SIG-M5 treated with dmso at 0.1 percent for 504 hours (cell line): ENCODE measurements at regions not wholly inside any gene's neighbourhood (a gene's known extent, or its start where the extent isn't known, plus 50 kb on each side); places are given as distances from the start of the nearest gene placed in this dataset.
"Not testable (repeated sequence)": the region's sequence is repeated elsewhere in the genome, so short reads cannot be mapped to it uniquely, and the experiment has no call there.

Source experiments
- DNase-seq: peaks from one replicate; lab custom pipeline; 2025; ENCODE audit not compliant: unreplicated experiment; lab: John Stamatoyannopoulos, UW

- DNase-seq, result no peak
These were observed 51.3 kb upstream of the MOCS2 start for GRCh38 chr5:53160895-53161294.

DNA sequence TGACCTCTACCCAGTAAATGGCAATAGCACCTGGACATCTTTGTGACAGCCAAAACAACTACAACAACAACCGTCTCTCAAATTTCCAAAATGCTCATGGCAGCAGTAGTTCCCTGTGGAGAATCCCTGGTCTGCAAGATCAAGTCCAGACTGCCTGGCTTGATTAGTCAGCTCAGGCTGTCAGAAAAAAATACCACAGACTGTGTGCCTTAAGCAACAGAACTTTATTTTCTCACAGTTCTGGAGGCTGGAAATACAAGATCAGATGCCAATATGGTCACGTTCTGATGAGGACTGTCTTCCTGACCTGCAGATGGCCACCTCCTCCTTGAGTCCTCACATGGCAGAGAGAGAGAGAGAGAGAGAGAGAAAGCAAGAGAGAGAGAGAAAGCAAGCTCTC lies 52.3 kb upstream of the MOCS2 start:
- no peak for DNase-seq

GRCh38 chr5:53164478-53165165 lies 55.1 kb upstream of the MOCS2 start:
- DNase-seq, result no peak

DNA sequence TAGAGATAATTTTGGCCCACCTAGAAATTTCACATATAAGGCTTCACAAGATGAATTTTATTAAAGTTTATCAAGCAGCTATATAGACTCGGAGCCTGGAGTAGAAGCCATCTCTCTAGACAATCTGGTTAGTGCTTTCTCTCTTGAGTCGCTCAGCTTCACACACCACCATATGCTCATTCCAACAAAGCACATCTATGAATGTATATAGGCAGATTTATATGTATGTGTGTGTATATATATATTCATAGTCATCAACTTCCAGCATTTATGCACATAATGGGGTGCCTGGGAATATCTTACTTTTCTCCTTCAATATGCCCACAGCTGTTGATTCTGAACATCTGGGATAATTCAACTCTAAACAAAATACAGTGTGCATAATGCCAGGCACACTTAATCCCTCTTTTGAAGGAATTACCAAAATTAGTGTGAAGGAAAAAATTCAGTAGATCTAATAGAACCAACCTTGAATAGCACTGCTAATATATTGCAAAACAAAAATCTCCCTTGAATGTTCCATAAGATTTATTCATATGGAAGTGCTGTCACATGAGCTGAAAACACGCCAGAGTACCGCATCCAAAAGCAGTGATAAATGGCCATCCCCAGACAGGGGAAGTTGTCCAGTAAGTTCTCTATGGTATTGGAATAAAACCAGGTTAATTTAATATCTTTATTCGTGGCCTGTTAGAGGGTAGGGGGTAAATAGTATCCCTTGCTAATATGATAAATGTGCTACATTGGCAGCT lies 56.0 kb upstream of the MOCS2 start:
- no peak for DNase-seq

DNA sequence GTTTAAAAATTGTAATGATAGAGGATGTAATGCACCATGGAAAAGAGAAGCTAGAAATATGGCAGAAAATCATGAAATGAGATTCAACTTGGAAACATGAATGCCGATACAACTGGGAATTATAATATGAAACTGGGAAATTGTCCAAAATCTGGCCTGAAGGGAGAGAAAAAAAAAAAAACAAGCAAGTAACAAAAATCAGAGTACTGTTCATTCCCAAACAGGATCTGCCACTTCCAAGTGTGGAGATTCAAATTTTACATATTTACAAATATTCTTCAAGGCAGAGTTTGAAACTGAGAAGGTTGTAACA lies 56.6 kb upstream of the MOCS2 start:
- DNase-seq, result no peak

GRCh38 chr5:53167836-53168235 lies 58.3 kb upstream of the MOCS2 start:
- DNase-seq, result no peak

DNA sequence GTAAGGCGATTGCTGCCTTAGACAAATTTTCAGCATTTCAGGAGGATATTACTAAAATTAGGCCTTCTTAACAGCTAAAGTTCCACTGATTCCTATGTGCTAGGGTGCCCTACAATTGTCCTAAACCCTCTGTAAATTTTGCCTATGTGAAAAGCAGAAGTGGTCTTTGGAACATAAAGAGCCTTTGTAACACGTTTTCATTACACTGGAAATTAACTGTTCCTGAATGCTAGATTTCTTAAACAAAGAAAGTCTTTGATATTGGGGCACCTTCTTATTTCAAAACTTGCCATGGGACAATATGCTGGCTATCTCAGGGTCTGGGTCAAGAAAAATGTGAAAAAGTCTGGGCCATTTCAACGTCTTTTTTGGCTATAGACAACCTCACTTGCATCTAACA lies 60.4 kb upstream of the MOCS2 start:
- DNase-seq, result no peak

DNA sequence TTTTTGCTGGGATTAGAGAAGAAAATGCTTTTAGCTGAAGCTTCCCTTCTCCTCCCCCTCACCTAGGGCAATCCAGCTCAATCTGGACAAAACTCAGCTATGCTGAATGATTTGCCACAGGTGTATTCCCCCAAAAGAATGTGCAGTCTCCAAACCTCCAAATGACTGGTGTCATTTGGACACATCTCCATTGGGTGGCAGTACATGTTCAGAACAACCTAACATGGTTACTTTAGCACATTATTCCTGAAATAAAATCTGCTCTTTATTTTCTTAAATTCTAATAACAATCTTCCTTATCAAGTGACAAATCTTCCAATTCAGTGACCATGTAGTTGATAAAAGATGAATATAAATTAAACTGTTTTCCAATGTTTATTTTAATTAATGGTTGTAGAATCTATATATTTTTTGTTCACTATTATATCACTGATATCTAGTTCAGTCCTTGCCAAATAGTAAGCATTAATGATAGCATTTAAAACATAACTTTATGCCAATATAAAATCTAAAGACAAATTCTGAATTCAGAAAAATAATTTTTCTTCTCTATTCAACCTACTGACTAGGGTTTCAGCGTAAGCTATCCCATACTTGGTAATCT lies 61.3 kb upstream of the MOCS2 start:
- no peak for DNase-seq

DNA sequence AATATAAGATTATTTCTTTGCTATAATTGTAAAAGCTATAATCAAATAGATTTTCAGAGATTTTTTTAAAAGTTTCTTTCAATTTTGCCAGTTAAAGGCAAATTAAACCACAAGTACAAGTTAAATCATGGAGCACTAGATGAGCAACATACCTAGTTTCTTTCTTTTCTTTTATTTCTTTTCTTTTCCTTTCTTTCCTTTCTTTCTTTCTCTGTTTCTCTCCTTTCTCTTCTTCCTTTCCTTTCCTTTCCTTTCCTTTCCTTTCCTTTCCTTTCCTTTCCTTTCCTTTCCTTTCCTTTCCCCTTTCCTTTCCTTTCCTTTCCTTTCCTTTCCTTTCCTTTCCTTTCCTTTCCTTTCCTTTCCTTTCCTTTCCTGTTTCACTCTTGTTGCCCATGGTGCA lies 62.5 kb upstream of the MOCS2 start:
- not testable (repeated sequence) for DNase-seq

GRCh38 chr5:53172630-53173029 lies 63.1 kb upstream of the MOCS2 start:
- DNase-seq, result no peak

- no peak for DNase-seq
These were observed 63.5 kb upstream of the MOCS2 start for GRCh38 chr5:53173083-53173482.

- DNase-seq, result no peak
These were observed 69.3 kb upstream of the MOCS2 start for GRCh38 chr5:53178830-53179229.

DNA sequence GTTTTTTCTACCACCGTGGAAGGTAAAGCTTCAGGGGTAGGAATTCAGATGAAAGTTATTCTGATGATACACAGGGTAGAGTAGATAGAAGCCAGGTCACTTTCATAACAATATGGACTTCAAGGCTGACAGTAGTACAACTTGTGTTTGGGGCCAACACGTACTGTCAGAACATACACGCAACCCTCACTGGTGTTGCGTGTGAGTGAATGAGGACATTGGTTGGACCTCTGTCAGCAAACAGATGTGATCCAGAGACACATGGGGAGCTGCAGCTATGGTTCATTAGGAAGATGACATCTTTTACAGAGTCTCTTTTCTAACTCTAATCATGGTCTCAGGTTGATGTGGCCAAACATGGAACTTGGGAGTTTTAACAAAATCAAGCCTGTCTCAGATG lies 70.1 kb upstream of the MOCS2 start:
- DNase-seq, result no peak

- no peak for DNase-seq
These were observed 71.0 kb upstream of the MOCS2 start for GRCh38 chr5:53180538-53180937.

- no peak for DNase-seq
These were observed 71.4 kb upstream of the MOCS2 start for GRCh38 chr5:53180991-53181390.

- no peak for DNase-seq
These were observed 74.3 kb upstream of the MOCS2 start for GRCh38 chr5:53183880-53184279.

DNA sequence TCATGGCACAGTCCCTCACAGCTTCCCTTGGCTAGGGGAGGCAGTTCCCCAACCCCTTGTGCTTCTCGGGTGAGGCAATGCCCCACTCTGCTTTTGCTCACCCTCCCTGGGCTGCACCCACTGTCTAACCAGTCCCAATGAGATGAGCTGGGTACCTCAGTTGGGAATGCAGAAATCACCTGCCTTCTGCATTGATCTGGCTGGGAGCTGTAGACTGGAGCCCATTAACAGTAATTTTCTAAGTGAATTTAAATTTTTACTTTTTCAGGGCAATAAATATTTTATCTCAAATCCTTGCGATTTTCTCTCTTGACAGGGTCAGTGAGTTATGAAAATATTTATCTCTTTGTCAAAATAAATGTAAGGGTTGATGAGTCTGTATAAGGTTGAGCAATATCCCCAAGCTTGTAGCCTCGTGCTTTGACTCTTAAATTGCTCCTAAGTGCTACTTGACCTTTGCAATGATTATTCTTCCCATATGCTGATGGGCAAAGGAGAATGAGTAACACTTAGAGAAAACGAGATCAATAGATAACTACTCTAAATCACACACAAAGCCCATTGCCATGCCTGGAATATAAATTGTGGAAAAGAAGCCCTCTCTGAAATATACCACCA lies 82.1 kb upstream of the MOCS2 start:
- no peak for DNase-seq

DNA sequence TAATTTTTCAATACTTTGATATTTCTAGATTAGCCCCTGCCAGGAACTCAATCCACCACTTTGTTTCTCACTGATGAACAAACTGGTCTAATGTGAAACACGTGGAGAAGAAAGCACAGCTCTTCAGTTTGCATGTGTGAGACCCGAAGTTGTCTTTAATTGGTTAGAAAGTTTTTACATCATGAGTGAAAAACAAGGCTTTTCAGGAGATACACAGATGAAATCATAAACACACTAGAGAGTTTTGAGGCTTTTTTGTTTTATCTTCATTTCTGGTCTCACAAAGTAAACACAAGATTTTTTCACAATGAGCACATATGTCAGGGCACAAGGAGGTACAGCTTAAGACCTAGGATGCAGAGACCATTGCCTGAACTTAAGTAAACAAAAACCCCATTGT lies 84.5 kb upstream of the MOCS2 start:
- DNase-seq, result no peak

DNA sequence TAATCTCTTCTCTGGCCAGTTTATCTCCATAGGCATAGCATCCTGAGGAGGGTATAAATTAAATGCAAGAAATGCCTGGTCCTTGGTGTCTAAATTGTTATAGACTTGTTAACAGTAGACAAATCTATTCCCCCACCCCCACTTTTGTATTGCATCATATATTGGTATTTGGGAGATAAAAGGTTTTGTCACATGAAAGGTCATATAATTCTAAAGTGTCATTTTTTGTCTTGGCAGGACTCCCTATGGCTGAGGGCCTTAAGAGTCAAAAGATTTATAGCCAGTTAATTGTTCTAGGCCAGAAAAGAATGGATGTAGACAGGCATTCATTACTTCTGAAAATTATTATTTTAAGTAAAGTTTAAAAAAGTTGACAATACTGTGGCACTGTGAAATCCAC lies 90.3 kb upstream of the MOCS2 start:
- no peak for DNase-seq

DNA sequence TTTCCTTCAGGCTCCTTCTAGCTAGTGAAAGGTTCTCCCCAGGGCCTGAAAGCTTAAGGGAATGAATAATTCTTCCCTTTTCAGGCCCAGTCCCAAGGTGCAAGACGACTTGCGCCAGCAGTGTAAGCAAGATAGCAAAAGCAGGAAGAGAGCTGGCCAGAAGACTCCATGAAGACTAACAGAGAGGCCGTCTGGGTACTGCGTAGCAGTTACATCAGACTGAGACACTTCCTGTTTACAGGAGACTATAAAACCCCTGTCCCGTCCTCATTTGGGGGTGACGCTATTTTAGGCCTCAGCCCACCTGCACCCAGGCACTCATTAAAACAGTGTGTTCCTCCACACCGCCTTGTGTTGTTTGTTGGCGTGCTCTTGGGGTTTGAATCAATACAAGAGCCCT lies 90.7 kb upstream of the MOCS2 start:
- peak; percentile 12 for DNase-seq

- no peak for DNase-seq
These were observed 92.2 kb upstream of the MOCS2 start for GRCh38 chr5:53201746-53202145.

DNA sequence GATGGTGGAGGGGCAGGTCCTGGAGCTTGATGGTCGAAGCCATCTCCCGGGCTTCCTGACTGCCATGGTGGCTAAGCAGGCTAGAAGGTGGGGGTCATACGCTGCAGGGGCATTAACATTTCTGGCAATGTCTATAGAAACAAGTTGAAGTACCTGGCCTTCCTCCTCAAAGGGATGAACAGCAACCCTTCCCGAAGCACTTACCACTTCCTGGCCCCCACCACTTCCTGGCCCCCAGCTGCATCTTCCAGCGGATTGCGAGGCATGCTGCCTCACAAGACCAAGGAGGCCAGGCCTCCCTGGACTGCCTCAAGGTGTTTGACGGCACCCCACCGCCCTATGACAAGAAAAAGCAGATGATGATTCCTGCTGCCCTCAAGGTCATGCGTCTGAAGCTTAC lies 97.0 kb upstream of the MOCS2 start:
- no peak for DNase-seq
